ENCODE measurements at regions not wholly inside any gene's neighbourhood (a gene's known extent, or its start where the extent isn't known, plus 50 kb on each side); places are given as distances from the start of the nearest gene placed in this dataset.
"Not testable (repeated sequence)": the region's sequence is repeated elsewhere in the genome, so short reads cannot be mapped to it uniquely, and the experiment has no call there.

DNA sequence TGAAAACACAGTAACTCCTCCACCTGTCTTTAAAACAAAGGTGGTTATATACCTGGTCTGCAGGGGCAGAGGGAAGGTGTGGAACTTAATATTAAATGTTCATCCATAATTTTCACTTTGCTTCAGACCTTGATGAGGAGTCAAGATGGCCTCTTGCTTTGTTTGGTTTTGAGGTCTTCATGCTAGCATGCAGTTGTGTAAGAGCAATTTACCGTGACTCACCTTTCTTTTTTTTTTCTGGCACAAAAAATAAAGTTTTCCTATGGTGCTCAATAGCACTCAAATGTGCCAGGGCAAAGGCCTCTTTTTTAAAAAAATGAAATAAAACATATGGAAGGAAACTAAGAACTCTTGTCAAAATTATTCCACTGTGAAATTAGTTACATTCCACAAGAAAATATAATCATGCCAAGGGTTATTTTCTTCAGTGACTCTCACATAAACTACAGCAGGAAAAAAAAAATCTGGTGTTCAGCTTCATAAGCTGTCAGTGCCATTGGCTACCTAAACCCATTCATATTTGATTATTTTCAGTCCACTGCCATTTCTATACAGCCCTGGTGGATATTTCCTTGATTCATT, 128.2 kb downstream of the SLC7A11 start:
- DNase-seq (ENCODE audit: low read depth): no peak
- TF ChIP-seq, protein P1, sequence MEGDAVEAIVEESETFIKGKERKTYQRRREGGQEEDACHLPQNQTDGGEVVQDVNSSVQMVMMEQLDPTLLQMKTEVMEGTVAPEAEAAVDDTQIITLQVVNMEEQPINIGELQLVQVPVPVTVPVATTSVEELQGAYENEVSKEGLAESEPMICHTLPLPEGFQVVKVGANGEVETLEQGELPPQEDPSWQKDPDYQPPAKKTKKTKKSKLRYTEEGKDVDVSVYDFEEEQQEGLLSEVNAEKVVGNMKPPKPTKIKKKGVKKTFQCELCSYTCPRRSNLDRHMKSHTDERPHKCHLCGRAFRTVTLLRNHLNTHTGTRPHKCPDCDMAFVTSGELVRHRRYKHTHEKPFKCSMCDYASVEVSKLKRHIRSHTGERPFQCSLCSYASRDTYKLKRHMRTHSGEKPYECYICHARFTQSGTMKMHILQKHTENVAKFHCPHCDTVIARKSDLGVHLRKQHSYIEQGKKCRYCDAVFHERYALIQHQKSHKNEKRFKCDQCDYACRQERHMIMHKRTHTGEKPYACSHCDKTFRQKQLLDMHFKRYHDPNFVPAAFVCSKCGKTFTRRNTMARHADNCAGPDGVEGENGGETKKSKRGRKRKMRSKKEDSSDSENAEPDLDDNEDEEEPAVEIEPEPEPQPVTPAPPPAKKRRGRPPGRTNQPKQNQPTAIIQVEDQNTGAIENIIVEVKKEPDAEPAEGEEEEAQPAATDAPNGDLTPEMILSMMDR (IDR thresholded peaks at IDR 0.05; ENCODE audit: control insufficient read depth, extremely low read depth, insufficient read depth): no peak
- no peak overlapping the region for H3K4me3 ChIP-seq (ENCODE audit: low read depth, low read length)

DNA sequence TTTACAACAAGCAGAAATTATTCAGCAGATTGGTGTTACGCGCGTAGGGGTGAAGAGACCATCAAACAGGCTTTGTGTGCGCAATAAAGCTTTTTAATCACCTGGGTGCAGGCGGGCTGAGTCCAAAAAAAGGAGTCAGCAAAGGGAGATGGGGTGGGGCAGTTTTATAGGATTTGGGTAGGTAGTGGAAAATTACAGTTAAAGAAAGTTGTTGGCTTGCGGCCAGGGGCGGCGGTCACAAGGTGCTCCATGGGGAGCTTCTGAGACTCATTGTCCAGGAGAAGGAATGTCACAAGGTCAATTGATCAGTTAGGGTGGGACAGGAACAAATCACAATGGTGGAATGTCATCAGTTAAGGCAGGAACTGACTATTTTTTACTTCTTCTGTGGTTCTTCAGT, 129.3 kb downstream of the SLC7A11 start:
- not testable (repeated sequence) for DNase-seq (ENCODE audit: low read depth); H3K4me3 ChIP-seq (ENCODE audit: low read depth, low read length)

- TF ChIP-seq, protein P1 (IDR thresholded peaks at IDR 0.05; ENCODE audit: control insufficient read depth, extremely low read depth, insufficient read depth): no peak
- DNase-seq (ENCODE audit: low read depth): no peak
- H3K4me3 ChIP-seq (ENCODE audit: low read depth, low read length): no peak overlapping the region
Observed at GRCh38 chr4:138112389-138112788, 129.8 kb downstream of the SLC7A11 start.

- DNase-seq (ENCODE audit: low read depth): no peak
- no peak overlapping the region for H3K4me3 ChIP-seq (ENCODE audit: low read depth, low read length)
- TF ChIP-seq, protein P1 (IDR thresholded peaks at IDR 0.05; ENCODE audit: control insufficient read depth, extremely low read depth, insufficient read depth): no peak
Observed at GRCh38 chr4:138111462-138112000, 130.6 kb downstream of the SLC7A11 start.

- TF ChIP-seq, protein P1 (IDR thresholded peaks at IDR 0.05; ENCODE audit: control insufficient read depth, extremely low read depth, insufficient read depth): no peak
- H3K4me3 ChIP-seq (ENCODE audit: low read depth, low read length): no peak overlapping the region
- no peak for DNase-seq (ENCODE audit: low read depth)
Observed at GRCh38 chr4:138110815-138111214, 131.3 kb downstream of the SLC7A11 start.

DNA sequence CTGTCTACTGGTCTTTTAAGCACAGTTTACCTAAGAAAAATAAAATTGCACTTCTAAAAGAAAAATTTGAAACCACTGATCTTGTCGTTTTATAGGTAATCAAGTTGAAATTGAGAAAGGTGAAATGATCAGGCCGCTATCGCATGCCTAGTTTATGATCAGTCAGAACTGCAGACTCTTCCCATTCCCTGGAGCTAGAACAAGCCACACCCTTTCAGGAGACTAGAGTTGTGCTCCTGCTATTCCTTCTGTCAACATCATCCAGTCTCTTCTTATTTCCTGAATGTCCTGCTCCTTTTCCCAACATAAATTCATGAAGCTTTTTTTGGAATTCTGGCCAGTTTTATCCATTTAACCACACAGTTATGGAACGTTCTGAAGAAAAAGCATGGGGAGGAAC, 135.1 kb downstream of the SLC7A11 start:
- no peak for DNase-seq (ENCODE audit: low read depth)
- no peak overlapping the region for H3K4me3 ChIP-seq (ENCODE audit: low read depth, low read length)
- TF ChIP-seq, protein P1 (IDR thresholded peaks at IDR 0.05; ENCODE audit: control insufficient read depth, extremely low read depth, insufficient read depth): no peak

DNA sequence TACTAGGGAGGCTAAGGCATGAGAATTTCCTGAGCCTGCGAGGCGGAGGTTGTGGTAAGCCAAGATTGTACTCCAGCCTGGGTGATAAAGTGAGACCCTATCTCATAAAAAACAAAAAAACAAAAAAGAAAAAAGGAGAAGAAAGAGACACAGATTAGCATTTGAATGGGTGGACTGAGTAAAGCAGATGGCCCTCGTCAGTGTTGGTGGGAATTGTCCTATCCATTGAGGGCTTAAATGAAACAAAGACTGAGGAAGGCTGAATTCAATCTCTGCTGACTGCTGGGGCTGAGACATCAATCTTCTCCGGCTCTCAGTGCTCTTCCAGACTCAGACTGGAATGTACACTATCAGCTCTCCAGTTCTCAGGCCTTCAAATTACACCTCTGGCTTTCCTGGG, 136.8 kb downstream of the SLC7A11 start:
- TF ChIP-seq, protein P1 (IDR thresholded peaks at IDR 0.05; ENCODE audit: control insufficient read depth, extremely low read depth, insufficient read depth): no peak
- no peak for DNase-seq (ENCODE audit: low read depth)

More for the DNA sequence above, 136.8 kb downstream of the SLC7A11 start:
- H3K4me3 ChIP-seq (ENCODE audit: low read depth, low read length): no peak overlapping the region
